Chondrocyte (in vitro differentiated cells): ENCODE measurements at regions not wholly inside any gene's neighbourhood (a gene's known extent, or its start where the extent isn't known, plus 50 kb on each side); places are given as distances from the start of the nearest gene placed in this dataset.
A peak's percentile ranks its signal among the peaks of the same experiment; 100 is the strongest.

Source experiments
- DNase-seq: peaks from one replicate; pipeline ENCODE4 v3.0.0; 2021; ENCODE audit warnings: mixed read lengths, low spot score
- H3K27ac Mint-ChIP-seq: one replicate; pipeline ENCODE4 v1.8.0; 2021; ENCODE audit warnings: mild to moderate bottlenecking, moderate library complexity, mixed read lengths; ENCODE audit not compliant: unreplicated experiment
- H3K27me3 Mint-ChIP-seq: 2 replicates; pipeline ENCODE4 v1.8.0; 2021; ENCODE audit warnings: low read depth, mixed read lengths
- H3K36me3 Mint-ChIP-seq: 2 replicates; pipeline ENCODE4 v1.8.0; 2021; ENCODE audit warnings: low read depth, mixed read lengths
- H3K4me1 Mint-ChIP-seq: 2 replicates; pipeline ENCODE4 v1.8.0; 2021; ENCODE audit warnings: low read depth, mild to moderate bottlenecking, mixed read lengths
- H3K4me3 Mint-ChIP-seq: one replicate; pipeline ENCODE4 v1.8.0; 2021; ENCODE audit warnings: mild to moderate bottlenecking, moderate library complexity, mixed read lengths; ENCODE audit not compliant: unreplicated experiment
- H3K9me3 Mint-ChIP-seq: 2 replicates; pipeline ENCODE4 v1.8.0; 2021; ENCODE audit warnings: low read depth, mixed read lengths
- CTCF ChIP-seq: fragments of 200-600 bp; sonication (generic); IDR thresholded peaks from 2 replicates; pipeline ENCODE4 v1.5.0; 2021; ENCODE audit warnings: antibody characterized with exemption, mild to moderate bottlenecking, moderate library complexity

GRCh38 chr10:128710098-128710797, 584.0 kb upstream of the MKI67 start:
- H3K9me3 Mint-ChIP-seq, result peaks cover 5% of the 10 kb centered on the region
- H3K36me3 Mint-ChIP-seq, result no peaks in the 10 kb centered on the region
- peak; percentile 86 for DNase-seq
- H3K4me1 Mint-ChIP-seq, result no peaks in the 10 kb centered on the region
- H3K27me3 Mint-ChIP-seq, result no peaks in the 10 kb centered on the region
- TF ChIP-seq CTCF, result no peak
- no peak overlapping the region for H3K27ac Mint-ChIP-seq
- no peak overlapping the region for H3K4me3 Mint-ChIP-seq

GRCh38 chr10:128710798-128711183, 584.6 kb upstream of the MKI67 start:
- H3K27ac Mint-ChIP-seq, result no peak overlapping the region
- H3K4me1 Mint-ChIP-seq, result no peaks in the 10 kb centered on the region
- no peak overlapping the region for H3K4me3 Mint-ChIP-seq
- no peaks in the 10 kb centered on the region for H3K36me3 Mint-ChIP-seq
- no peaks in the 10 kb centered on the region for H3K27me3 Mint-ChIP-seq
- H3K9me3 Mint-ChIP-seq, result peaks cover 3% of the 10 kb centered on the region
- TF ChIP-seq CTCF, result no peak
- DNase-seq, result no peak

- Mint-ChIP-seq H3K27ac (no peak overlapping the region), H3K9me3 (peaks cover 4% of the 10 kb centered on the region), H3K4me1 (no peaks in the 10 kb centered on the region), H3K4me3 (no peak overlapping the region), H3K36me3 (no peaks in the 10 kb centered on the region), H3K27me3 (no peaks in the 10 kb centered on the region)
- no peak for TF ChIP-seq CTCF
- peak; percentile 56 for DNase-seq
Observed at GRCh38 chr10:128711806-128712205, 585.6 kb upstream of the MKI67 start.

- no peak overlapping the region for H3K27ac Mint-ChIP-seq
- H3K4me1 Mint-ChIP-seq, result no peaks in the 10 kb centered on the region
- no peak overlapping the region for H3K4me3 Mint-ChIP-seq
- no peaks in the 10 kb centered on the region for H3K36me3 Mint-ChIP-seq
- DNase-seq, result peak; percentile 77
- no peaks in the 10 kb centered on the region for H3K27me3 Mint-ChIP-seq
- peaks cover 10% of the 10 kb centered on the region for H3K9me3 Mint-ChIP-seq
- TF ChIP-seq CTCF, result no peak
Observed at GRCh38 chr10:128712661-128713400, 586.6 kb upstream of the MKI67 start.

GRCh38 chr10:128713471-128713870, 587.2 kb upstream of the MKI67 start:
- DNase-seq, result no peak
- H3K27ac Mint-ChIP-seq, result no peak overlapping the region
- no peaks in the 10 kb centered on the region for H3K4me1 Mint-ChIP-seq
- H3K27me3 Mint-ChIP-seq, result no peaks in the 10 kb centered on the region
- H3K9me3 Mint-ChIP-seq, result peaks cover 10% of the 10 kb centered on the region
- H3K36me3 Mint-ChIP-seq, result no peaks in the 10 kb centered on the region
- H3K4me3 Mint-ChIP-seq, result no peak overlapping the region
- TF ChIP-seq CTCF, result no peak
